ENCODE measurements at regions not wholly inside any gene's neighbourhood (a gene's known extent, or its start where the extent isn't known, plus 50 kb on each side); places are given as distances from the start of the nearest gene placed in this dataset.

- TF ChIP-seq CTCF (IDR thresholded peaks at IDR 0.05; ENCODE audit: poor library complexity, severe bottlenecking) (no peak), SMC3 (conservative IDR thresholded peaks at IDR 0.05; ENCODE audit: poor library complexity) (no peak), MXI1 (conservative IDR thresholded peaks at IDR 0.05; ENCODE audit: poor library complexity, severe bottlenecking) (no peak), POLR2AphosphoS5 (IDR thresholded peaks at IDR 0.05) (no peak), RAD21 (conservative IDR thresholded peaks at IDR 0.05) (no peak)
Observed at GRCh38 chr10:108141064-108141463, 976.6 kb upstream of the SORCS1 start.
